Bronchial epithelial cell (primary cell): ENCODE measurements at regions not wholly inside any gene's neighbourhood (a gene's known extent, or its start where the extent isn't known, plus 50 kb on each side); places are given as distances from the start of the nearest gene placed in this dataset.

Experiments
- DNase-seq: peaks from one replicate; pipeline ENCODE4 v3.0.0-alpha.2; 2010; ENCODE audit warnings: low read depth
- FAIRE-seq: peaks from 2 replicates; lab custom pipeline; 2011; peaks lifted over from hg19 to GRCh38; lab: Jason Lieb, UNC
- H3K27me3 ChIP-seq: 2 replicates; pipeline ENCODE4 v1.5.1; 2011; ENCODE audit warnings: low read length; ENCODE audit not compliant: control insufficient read depth, insufficient read depth
- H3K36me3 ChIP-seq: 2 replicates; pipeline ENCODE4 v1.5.1; 2011; ENCODE audit warnings: low read length; ENCODE audit not compliant: control insufficient read depth, insufficient read depth
- H3K4me3 ChIP-seq: 2 replicates; pipeline ENCODE4 v1.5.1; 2011; ENCODE audit warnings: mild to moderate bottlenecking, low read depth, low read length, control low read depth
- CTCF ChIP-seq: IDR thresholded peaks from 2 replicates; pipeline ENCODE4 v1.5.1; 2011; ENCODE audit warnings: mild to moderate bottlenecking, moderate library complexity, low read length, control low read depth, inconsistent platforms; ENCODE audit not compliant: insufficient read depth, severe bottlenecking

- no peaks in the 10 kb centered on the region for H3K36me3 ChIP-seq
- H3K27me3 ChIP-seq, result no peaks in the 10 kb centered on the region
- H3K4me3 ChIP-seq, result no peak overlapping the region
- DNase-seq, result no peak
- no peak for FAIRE-seq
- no peak for TF ChIP-seq CTCF
Observed at GRCh38 chr4:20362148-20362547, 110.4 kb downstream of the SLIT2 start.

GRCh38 chr4:20364969-20365368, 113.3 kb downstream of the SLIT2 start:
- DNase-seq (no peak), FAIRE-seq (no peak)
- no peak for TF ChIP-seq CTCF
- Histone ChIP-seq H3K4me3 (no peak overlapping the region), H3K27me3 (no peaks in the 10 kb centered on the region), H3K36me3 (no peaks in the 10 kb centered on the region)

- Histone ChIP-seq H3K27me3 (no peaks in the 10 kb centered on the region), H3K4me3 (no peak overlapping the region), H3K36me3 (no peaks in the 10 kb centered on the region)
- TF ChIP-seq CTCF, result no peak
- DNase-seq (no peak), FAIRE-seq (no peak)
Observed at GRCh38 chr4:20367446-20367845, 115.7 kb downstream of the SLIT2 start.

GRCh38 chr4:20368926-20369325, 117.2 kb downstream of the SLIT2 start:
- no peaks in the 10 kb centered on the region for H3K36me3 ChIP-seq
- no peak overlapping the region for H3K4me3 ChIP-seq
- FAIRE-seq (no peak), DNase-seq (no peak)
- no peak for TF ChIP-seq CTCF
- no peaks in the 10 kb centered on the region for H3K27me3 ChIP-seq

GRCh38 chr4:20370274-20370673, 118.6 kb downstream of the SLIT2 start:
- Histone ChIP-seq H3K36me3 (no peaks in the 10 kb centered on the region), H3K27me3 (no peaks in the 10 kb centered on the region), H3K4me3 (no peak overlapping the region)
- TF ChIP-seq CTCF, result no peak
- no peak for DNase-seq
- FAIRE-seq, result no peak

- no peak for TF ChIP-seq CTCF
- no peak for DNase-seq
- Histone ChIP-seq H3K27me3 (no peaks in the 10 kb centered on the region), H3K36me3 (no peaks in the 10 kb centered on the region), H3K4me3 (no peak overlapping the region)
- FAIRE-seq, result no peak
Observed at GRCh38 chr4:20376070-20376469, 124.4 kb downstream of the SLIT2 start.
